ENCODE measurements at regions not wholly inside any gene's neighbourhood (a gene's known extent, or its start where the extent isn't known, plus 50 kb on each side); places are given as distances from the start of the nearest gene placed in this dataset.

DNA sequence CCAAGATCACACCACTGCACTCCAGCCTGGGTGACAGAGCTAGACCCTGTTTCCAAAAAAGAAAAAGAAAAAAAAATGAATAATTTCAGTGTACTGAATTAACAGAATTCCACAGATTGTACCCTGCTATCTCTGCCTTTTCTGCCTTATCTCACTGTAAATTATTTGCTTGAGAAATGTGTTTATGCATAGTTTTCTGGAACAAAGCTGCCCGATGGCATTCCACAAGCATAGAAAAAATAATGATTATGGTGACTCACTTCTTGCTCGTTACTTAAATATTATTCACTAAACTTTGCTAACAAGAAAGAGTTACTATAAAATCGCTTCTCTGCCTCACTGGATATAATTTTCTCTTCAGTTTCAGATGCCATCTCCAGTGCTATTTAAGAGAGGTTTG is 88.7 kb upstream of the FAM169A start (continued):
- TF ChIP-seq ATF6 (CRISPR knock-in tag; IDR thresholded peaks at IDR 0.05) (no peak), E2F4 (CRISPR knock-in tag; IDR thresholded peaks at IDR 0.05; ENCODE audit: low read depth) (no peak)

GRCh38 chr5:74953937-74954720 is 87.9 kb upstream of the FAM169A start:
- no peak overlapping the region for H3K4me2 ChIP-seq (ENCODE audit: insufficient read depth, low read length)
- H2AFZ ChIP-seq (ENCODE audit: low read depth, low read length): no peak overlapping the region
- H3K4me1 ChIP-seq (replicated peaks in 1 of 2; ENCODE audit: control insufficient read depth in 2 of 2, insufficient read depth in 2 of 2, low read length in 2 of 2): no peaks in the 10 kb centered on the region
- in situ Hi-C loops (cut with MboI): no loop called here
- no peak overlapping the region for H3K9ac ChIP-seq (ENCODE audit: insufficient read depth in 1 of 2, low read depth in 2 of 2, low read length in 2 of 2)
- DNase-seq (ENCODE audit: extremely low read depth in 1 of 4, low spot score in 3 of 4) (no peak), ATAC-seq (no peak), FAIRE-seq (no peak)
- no peaks in the 10 kb centered on the region for H4K20me1 ChIP-seq (replicated peaks; ENCODE audit: control insufficient read depth, insufficient read depth, low read length)
- WGBS (ENCODE audit: insufficient coverage, low coverage, missing lambda C conversion rate): 0% methylated on average over 8 of the region's 8 CpGs
- BruUV-seq (replicated peaks): no TSS peak
- H3K36me3 ChIP-seq (ENCODE audit: control insufficient read depth, insufficient read depth, low read length): no peaks in the 10 kb centered on the region
- no peaks in the 10 kb centered on the region for H3K9me1 ChIP-seq (ENCODE audit: control insufficient read depth, insufficient read depth, low read length)
- intact Hi-C loops (cut with micrococcal nuclease): no loop called here
- H3K9me3 ChIP-seq (replicated peaks; ENCODE audit: control insufficient read depth, insufficient read depth, low read depth, low read length): no peaks in the 10 kb centered on the region
- ChIA-PET CTCF (ENCODE audit: low intra/inter-chr PET ratio) (no interaction called here), POLR2A (no interaction called here)
- no peaks in the 10 kb centered on the region for H3K79me2 ChIP-seq (ENCODE audit: control insufficient read depth, insufficient read depth, low read length)
- no peak overlapping the region for H3K27ac ChIP-seq (ENCODE audit: extremely low read depth, low read depth, low read length)
- H3K27me3 ChIP-seq (ENCODE audit: control insufficient read depth in 2 of 2, insufficient read depth in 2 of 2, low read length in 2 of 2): peaks cover 0 to 4% of the 10 kb centered on the region in 2 experiments; a peak in 2 of 5 replicates
- no peak overlapping the region for H3K4me3 ChIP-seq
- TF ChIP-seq DIDO1 (tag; IDR thresholded peaks at IDR 0.05; ENCODE audit: low read depth): no peak
- no peak for TF ChIP-seq ZFP1 (CRISPR knock-in tag; IDR thresholded peaks at IDR 0.05)
- TF ChIP-seq CBX8 (IDR thresholded peaks at IDR 0.05; ENCODE audit: borderline replicate concordance, extremely low read depth, low read depth, low read length, poor library complexity, severe bottlenecking): no peak
- no peak for TF ChIP-seq MEF2A (IDR thresholded peaks at IDR 0.05; ENCODE audit: control insufficient read depth, low read depth, low read length)
- no peak for TF ChIP-seq ZNF124 (CRISPR knock-in tag; IDR thresholded peaks at IDR 0.05)
- TF ChIP-seq E4F1 (CRISPR knock-in tag; IDR thresholded peaks at IDR 0.05; ENCODE audit: borderline replicate concordance): no peak
- TF ChIP-seq, protein P1, sequence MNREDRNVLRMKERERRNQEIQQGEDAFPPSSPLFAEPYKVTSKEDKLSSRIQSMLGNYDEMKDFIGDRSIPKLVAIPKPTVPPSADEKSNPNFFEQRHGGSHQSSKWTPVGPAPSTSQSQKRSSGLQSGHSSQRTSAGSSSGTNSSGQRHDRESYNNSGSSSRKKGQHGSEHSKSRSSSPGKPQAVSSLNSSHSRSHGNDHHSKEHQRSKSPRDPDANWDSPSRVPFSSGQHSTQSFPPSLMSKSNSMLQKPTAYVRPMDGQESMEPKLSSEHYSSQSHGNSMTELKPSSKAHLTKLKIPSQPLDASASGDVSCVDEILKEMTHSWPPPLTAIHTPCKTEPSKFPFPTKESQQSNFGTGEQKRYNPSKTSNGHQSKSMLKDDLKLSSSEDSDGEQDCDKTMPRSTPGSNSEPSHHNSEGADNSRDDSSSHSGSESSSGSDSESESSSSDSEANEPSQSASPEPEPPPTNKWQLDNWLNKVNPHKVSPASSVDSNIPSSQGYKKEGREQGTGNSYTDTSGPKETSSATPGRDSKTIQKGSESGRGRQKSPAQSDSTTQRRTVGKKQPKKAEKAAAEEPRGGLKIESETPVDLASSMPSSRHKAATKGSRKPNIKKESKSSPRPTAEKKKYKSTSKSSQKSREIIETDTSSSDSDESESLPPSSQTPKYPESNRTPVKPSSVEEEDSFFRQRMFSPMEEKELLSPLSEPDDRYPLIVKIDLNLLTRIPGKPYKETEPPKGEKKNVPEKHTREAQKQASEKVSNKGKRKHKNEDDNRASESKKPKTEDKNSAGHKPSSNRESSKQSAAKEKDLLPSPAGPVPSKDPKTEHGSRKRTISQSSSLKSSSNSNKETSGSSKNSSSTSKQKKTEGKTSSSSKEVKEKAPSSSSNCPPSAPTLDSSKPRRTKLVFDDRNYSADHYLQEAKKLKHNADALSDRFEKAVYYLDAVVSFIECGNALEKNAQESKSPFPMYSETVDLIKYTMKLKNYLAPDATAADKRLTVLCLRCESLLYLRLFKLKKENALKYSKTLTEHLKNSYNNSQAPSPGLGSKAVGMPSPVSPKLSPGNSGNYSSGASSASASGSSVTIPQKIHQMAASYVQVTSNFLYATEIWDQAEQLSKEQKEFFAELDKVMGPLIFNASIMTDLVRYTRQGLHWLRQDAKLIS (CRISPR knock-in tag; IDR thresholded peaks at IDR 0.05): no peak
- no peak for TF ChIP-seq FOXJ3 (CRISPR knock-in tag; IDR thresholded peaks at IDR 0.05)

All from K562 (cell line).